Breast epithelium (tissue), 4 donors: ENCODE measurements at regions not wholly inside any gene's neighbourhood (a gene's known extent, or its start where the extent isn't known, plus 50 kb on each side); places are given as distances from the start of the nearest gene placed in this dataset.

Source experiments
- DNase-seq, 2 donors: peaks; one replicate each; pipeline ENCODE4 v3.0.0-alpha.2; 2019; ENCODE audit warnings: low spot score in 2 of 2
- H3K27ac ChIP-seq, 2 donors: fragments of 200-600 bp; sonication (generic) in 1 of 2; one replicate each; pipeline ENCODE4 v1.5.1; 2016 to 2019; ENCODE audit warnings: mild to moderate bottlenecking in 1 of 2
- H3K27me3 ChIP-seq, 2 donors: fragments of 200-600 bp; sonication (generic) in 1 of 2; one replicate each; pipeline versions ENCODE4 v1.5.1 to v1.6.0; 2017 to 2019; ENCODE audit warnings: control low read depth in 1 of 2, mild to moderate bottlenecking in 1 of 2
- H3K36me3 ChIP-seq: fragments of 200-600 bp; one replicate; pipeline ENCODE4 v1.5.1; 2019
- H3K4me1 ChIP-seq, 2 donors: fragments of 200-600 bp; sonication (generic); one replicate each; pipeline ENCODE4 v1.5.1; 2016 to 2019; ENCODE audit warnings: control low read depth in 1 of 2
- H3K4me3 ChIP-seq, 3 donors: fragments of 200-600 bp; sonication (generic); 1 replicate in 2 of 3; 2 replicates in 1 of 3; pipeline ENCODE4 v1.5.1; 2016 to 2019; ENCODE audit warnings: mild to moderate bottlenecking in 3 of 3, moderate library complexity in 2 of 3
- H3K9me3 ChIP-seq, 2 donors: fragments of 200-600 bp; sonication (generic) in 1 of 2; one replicate each; pipeline ENCODE4 v1.5.1; 2016 to 2019; ENCODE audit warnings: control low read depth in 1 of 2
- POLR2A ChIP-seq: fragments of 450-650 bp; IDR thresholded peaks from one replicate; pipeline ENCODE4 v1.6.1; 2016; ENCODE audit warnings: antibody characterized with exemption, mild to moderate bottlenecking, moderate library complexity
- POLR2AphosphoS5 ChIP-seq, 3 donors: sonication (generic); formaldehyde crosslinking; IDR thresholded peaks; one replicate each; pipeline ENCODE4 v1.6.1; 2017; ENCODE audit warnings: antibody characterized with exemption in 3 of 3
- intact Hi-C: fragments of 100-400 bp; cut with DNase I; formaldehyde crosslinking; loops from one replicate; pipeline ENCODE4 v1.15.1; 2023; ENCODE audit warnings: low total_unique reads
- TF ChIP-seq, protein P1 (sequence below), 3 donors: fragments of 450-650 bp; IDR thresholded peaks; one replicate each; pipeline ENCODE4 v1.5.1; 2016 to 2017; ENCODE audit warnings: antibody characterized with exemption in 3 of 3, mild to moderate bottlenecking in 3 of 3, moderate library complexity in 3 of 3

DNA sequence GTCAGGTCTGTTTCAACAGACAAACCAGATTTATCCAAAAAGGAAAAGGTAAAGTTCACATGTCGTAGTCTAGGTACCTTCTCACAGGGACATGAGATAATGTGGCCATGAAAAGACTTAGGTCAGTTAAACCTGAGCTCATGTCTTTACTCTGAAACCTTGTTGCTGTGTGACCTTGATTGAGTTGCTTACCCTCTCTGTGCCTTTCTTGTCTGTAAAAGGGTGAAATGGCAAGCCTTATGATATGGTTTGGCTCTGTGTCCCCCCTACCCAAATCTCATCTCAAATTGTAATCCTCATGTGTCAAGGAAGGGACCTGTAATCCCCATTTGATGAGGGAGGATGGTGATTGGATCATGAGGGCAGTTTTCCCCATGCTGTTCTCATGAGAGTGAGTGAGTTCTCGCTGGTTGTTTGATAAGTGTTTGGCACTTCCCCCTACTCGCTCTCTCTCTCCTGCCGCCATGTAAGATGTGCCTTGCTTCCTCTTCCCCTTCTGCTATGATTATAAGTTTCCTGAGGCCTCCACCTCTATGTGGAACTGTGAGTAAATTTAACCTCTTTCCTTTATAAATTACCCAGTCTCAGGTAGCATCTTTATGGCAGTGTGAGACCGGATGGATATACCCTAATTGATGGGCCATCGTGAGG is 299.8 kb downstream of the ADGRD1 start:
- Histone ChIP-seq H3K4me1 (no peaks in the 10 kb centered on the region), H3K4me3 (no peak overlapping the region), H3K27me3 (no peaks in the 10 kb centered on the region), H3K36me3 (no peaks in the 10 kb centered on the region), H3K9me3 (no peaks in the 10 kb centered on the region), H3K27ac (no peak overlapping the region)
- no peak for DNase-seq
- TF ChIP-seq, protein P1, sequence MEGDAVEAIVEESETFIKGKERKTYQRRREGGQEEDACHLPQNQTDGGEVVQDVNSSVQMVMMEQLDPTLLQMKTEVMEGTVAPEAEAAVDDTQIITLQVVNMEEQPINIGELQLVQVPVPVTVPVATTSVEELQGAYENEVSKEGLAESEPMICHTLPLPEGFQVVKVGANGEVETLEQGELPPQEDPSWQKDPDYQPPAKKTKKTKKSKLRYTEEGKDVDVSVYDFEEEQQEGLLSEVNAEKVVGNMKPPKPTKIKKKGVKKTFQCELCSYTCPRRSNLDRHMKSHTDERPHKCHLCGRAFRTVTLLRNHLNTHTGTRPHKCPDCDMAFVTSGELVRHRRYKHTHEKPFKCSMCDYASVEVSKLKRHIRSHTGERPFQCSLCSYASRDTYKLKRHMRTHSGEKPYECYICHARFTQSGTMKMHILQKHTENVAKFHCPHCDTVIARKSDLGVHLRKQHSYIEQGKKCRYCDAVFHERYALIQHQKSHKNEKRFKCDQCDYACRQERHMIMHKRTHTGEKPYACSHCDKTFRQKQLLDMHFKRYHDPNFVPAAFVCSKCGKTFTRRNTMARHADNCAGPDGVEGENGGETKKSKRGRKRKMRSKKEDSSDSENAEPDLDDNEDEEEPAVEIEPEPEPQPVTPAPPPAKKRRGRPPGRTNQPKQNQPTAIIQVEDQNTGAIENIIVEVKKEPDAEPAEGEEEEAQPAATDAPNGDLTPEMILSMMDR (IDR thresholded peaks at IDR 0.05): no peak
- TF ChIP-seq POLR2AphosphoS5 (IDR thresholded peaks at IDR 0.05): no peak
- no peak for TF ChIP-seq POLR2A
- intact Hi-C loops: loop anchor here (10.0 kb wide), 1 partner anchor 1071 kb away; the partner anchor contains the start of gene GALNT9

DNA sequence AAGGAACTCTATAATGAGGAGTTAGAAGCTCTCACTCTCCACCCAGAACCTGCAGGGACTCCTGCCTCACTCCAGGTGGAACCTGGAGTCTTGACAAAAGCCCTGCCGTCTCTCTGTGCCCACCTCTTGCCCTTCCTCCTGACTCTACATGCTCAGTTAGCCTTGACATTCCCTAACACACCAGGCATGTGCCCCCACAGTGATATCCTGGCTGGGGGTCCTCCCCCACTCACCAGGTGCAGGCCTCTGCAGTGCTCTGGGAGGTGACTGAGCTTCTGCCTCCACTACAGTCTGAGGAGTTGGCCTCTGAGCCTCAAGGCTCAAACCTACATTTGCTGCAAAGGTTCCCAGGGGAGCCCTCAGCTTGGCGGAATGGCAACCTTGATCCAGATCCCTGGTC is 300.7 kb downstream of the ADGRD1 start:
- intact Hi-C loops: loop anchor here (10.0 kb wide), 1 partner anchor 1070 kb away; the partner anchor contains the start of gene GALNT9
- Histone ChIP-seq H3K36me3 (no peaks in the 10 kb centered on the region), H3K27ac (no peak overlapping the region), H3K27me3 (no peaks in the 10 kb centered on the region), H3K4me1 (no peaks in the 10 kb centered on the region), H3K4me3 (no peak overlapping the region), H3K9me3 (no peaks in the 10 kb centered on the region)
- TF ChIP-seq, protein P1 (IDR thresholded peaks at IDR 0.05): no peak
- no peak for TF ChIP-seq POLR2A
- TF ChIP-seq POLR2AphosphoS5 (IDR thresholded peaks at IDR 0.05): no peak
- no peak for DNase-seq

DNA sequence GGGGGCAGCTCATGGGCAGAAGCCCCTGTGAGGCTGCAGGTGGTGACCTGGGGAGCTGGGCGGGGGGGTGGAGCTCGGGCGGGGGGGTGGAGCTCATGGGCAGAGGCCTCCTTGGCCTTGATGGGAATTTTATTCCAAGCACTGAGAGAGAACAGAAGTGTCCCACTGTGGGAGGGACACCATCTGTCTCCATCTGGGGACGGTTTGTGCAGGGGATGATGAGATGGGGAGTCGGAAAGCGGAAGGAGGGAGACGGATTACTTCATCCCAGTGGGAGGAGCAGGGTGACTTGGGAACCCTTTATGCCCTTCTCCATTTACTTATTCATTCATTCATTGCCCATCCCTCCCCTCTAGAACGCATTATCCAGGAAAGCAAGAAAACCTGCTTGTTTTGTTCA is 304.7 kb downstream of the ADGRD1 start:
- H3K36me3 ChIP-seq: no peaks in the 10 kb centered on the region
- no peaks in the 10 kb centered on the region for H3K27me3 ChIP-seq
- DNase-seq: no peak
- H3K9me3 ChIP-seq: no peaks in the 10 kb centered on the region
- H3K27ac ChIP-seq: no peak overlapping the region
- no peak overlapping the region for H3K4me3 ChIP-seq
- intact Hi-C loops: loop anchor here (10.0 kb wide), 1 partner anchor 1066 kb away; the partner anchor contains the start of gene GALNT9
- no peak for TF ChIP-seq POLR2A
- TF ChIP-seq, protein P1 (IDR thresholded peaks at IDR 0.05): no peak
- TF ChIP-seq POLR2AphosphoS5 (IDR thresholded peaks at IDR 0.05): no peak
- no peaks in the 10 kb centered on the region for H3K4me1 ChIP-seq

DNA sequence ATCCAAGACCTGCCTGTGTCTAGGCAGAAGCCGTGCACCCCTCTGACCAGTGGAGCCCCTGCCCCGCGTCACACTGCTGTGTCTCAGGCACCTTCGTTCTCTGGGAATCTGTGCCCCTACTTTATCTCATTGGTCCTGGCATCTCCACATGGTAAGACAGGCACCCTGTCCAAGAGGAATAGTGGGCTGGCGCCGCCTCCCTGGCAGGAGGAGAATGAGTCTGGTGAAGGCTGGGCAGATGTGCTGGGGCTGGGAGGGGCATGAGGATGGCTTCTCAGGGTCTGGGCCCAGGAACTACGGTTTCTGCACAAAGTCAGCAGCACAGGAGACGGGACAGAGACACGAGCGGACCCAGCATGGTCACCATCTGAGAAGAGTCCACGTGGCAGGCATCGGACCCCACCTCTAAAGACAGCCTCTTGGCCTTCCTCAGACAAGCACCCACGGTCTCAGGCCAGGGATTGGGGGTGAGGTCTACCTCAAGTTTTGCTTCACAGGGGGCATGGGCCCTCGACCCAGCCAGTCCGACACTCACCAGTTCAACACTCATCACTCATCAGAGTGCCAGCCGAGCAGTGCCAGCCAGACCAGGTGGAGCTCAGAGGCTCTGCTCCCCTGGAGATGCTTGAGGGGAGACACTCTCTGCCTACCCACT is 306.7 kb downstream of the ADGRD1 start:
- DNase-seq: no peak
- Histone ChIP-seq H3K9me3 (no peaks in the 10 kb centered on the region), H3K27ac (no peak overlapping the region), H3K27me3 (no peaks in the 10 kb centered on the region), H3K4me1 (no peaks in the 10 kb centered on the region), H3K36me3 (no peaks in the 10 kb centered on the region), H3K4me3 (no peak overlapping the region)
- no peak for TF ChIP-seq POLR2AphosphoS5 (IDR thresholded peaks at IDR 0.05)
- TF ChIP-seq, protein P1 (IDR thresholded peaks at IDR 0.05): no peak
- no peak for TF ChIP-seq POLR2A
- intact Hi-C loops: no loop called here

DNA sequence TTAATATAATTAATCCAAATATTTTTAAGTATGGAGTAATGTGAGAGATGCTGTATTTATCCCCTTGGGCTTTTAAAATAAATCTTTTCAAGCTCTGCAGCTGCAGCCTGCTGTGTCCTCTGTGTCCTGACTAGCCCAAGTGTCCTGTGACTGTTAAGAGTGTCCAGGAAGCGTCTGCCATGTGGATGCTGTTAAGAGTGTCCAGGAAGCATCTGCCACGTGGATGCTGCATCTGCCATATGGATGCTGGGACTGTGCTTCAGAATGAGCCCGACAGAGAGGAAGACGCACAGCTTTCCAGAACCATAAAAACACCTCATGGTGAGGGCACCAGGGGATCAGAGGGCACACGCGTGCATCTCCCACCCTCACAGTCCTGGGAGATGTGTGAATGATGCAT is 307.2 kb downstream of the ADGRD1 start:
- Histone ChIP-seq H3K9me3 (no peaks in the 10 kb centered on the region), H3K4me3 (no peak overlapping the region), H3K27ac (no peak overlapping the region), H3K36me3 (no peaks in the 10 kb centered on the region), H3K4me1 (no peaks in the 10 kb centered on the region), H3K27me3 (no peaks in the 10 kb centered on the region)
- no peak for DNase-seq
- intact Hi-C loops: no loop called here
- TF ChIP-seq, protein P1 (IDR thresholded peaks at IDR 0.05): no peak
- TF ChIP-seq POLR2AphosphoS5 (IDR thresholded peaks at IDR 0.05): no peak
- TF ChIP-seq POLR2A: no peak
